Activated naive CD8-positive, alpha-beta T cell treated with anti-CD3 and anti-CD28 coated beads, Interleukin-2, amount 50 U/mL, for 24 hours (primary cell): ENCODE measurements at regions not wholly inside any gene's neighbourhood (a gene's known extent, or its start where the extent isn't known, plus 50 kb on each side); places are given as distances from the start of the nearest gene placed in this dataset.
"Not testable (repeated sequence)": the region's sequence is repeated elsewhere in the genome, so short reads cannot be mapped to it uniquely, and the experiment has no call there.

ENCODE experiments used
- ATAC-seq: fragments of 150-1000 bp; cut with Tn5 transposase; one replicate; pipeline ENCODE4 v1.10.0; 2021
- DNase-seq: peaks from one replicate; pipeline ENCODE4 v3.0.0; 2021
- H3K27ac Mint-ChIP-seq: one replicate; pipeline ENCODE4 v1.8.0; 2021; ENCODE audit warnings: mild to moderate bottlenecking, mixed read lengths
- H3K27me3 Mint-ChIP-seq: one replicate; pipeline ENCODE4 v1.8.0; 2021; ENCODE audit warnings: mixed read lengths
- H3K36me3 Mint-ChIP-seq: one replicate; pipeline ENCODE4 v1.8.0; 2021; ENCODE audit warnings: low read depth, mixed read lengths
- H3K4me1 Mint-ChIP-seq: one replicate; pipeline ENCODE4 v1.8.0; 2021; ENCODE audit warnings: mixed read lengths
- H3K4me3 Mint-ChIP-seq: one replicate; pipeline ENCODE4 v1.8.0; 2021; ENCODE audit warnings: mild to moderate bottlenecking, moderate library complexity, mixed read lengths
- H3K9me3 Mint-ChIP-seq: one replicate; pipeline ENCODE4 v1.8.0; 2021; ENCODE audit warnings: mixed read lengths

GRCh38 chr13:56561327-56561726 is 579.4 kb upstream of the PRR20A start:
- H3K9me3 Mint-ChIP-seq: peaks cover 25% of the 10 kb centered on the region
- no peaks in the 10 kb centered on the region for H3K36me3 Mint-ChIP-seq
- no peaks in the 10 kb centered on the region for H3K27me3 Mint-ChIP-seq
- H3K27ac Mint-ChIP-seq: no peak overlapping the region
- no peak overlapping the region for H3K4me3 Mint-ChIP-seq
- no peak for ATAC-seq
- no peak for DNase-seq
- H3K4me1 Mint-ChIP-seq: no peaks in the 10 kb centered on the region

- no peak for DNase-seq
- H3K4me3 Mint-ChIP-seq: no peak overlapping the region
- no peaks in the 10 kb centered on the region for H3K36me3 Mint-ChIP-seq
- no peaks in the 10 kb centered on the region for H3K27me3 Mint-ChIP-seq
- no peak overlapping the region for H3K27ac Mint-ChIP-seq
- no peak for ATAC-seq
- H3K9me3 Mint-ChIP-seq: peaks cover 16% of the 10 kb centered on the region
- H3K4me1 Mint-ChIP-seq: no peaks in the 10 kb centered on the region
Measured at GRCh38 chr13:56563663-56564062, 577.1 kb upstream of the PRR20A start.

- H3K4me3 Mint-ChIP-seq: no peak overlapping the region
- H3K4me1 Mint-ChIP-seq: no peaks in the 10 kb centered on the region
- ATAC-seq (no peak), DNase-seq (no peak)
- peaks cover 22% of the 10 kb centered on the region for H3K9me3 Mint-ChIP-seq
- no peak overlapping the region for H3K27ac Mint-ChIP-seq
- H3K27me3 Mint-ChIP-seq: no peaks in the 10 kb centered on the region
- H3K36me3 Mint-ChIP-seq: no peaks in the 10 kb centered on the region
Measured at GRCh38 chr13:56586976-56587375, 553.7 kb upstream of the PRR20A start.

- no peak for ATAC-seq
- no peak for DNase-seq
- no peaks in the 10 kb centered on the region for H3K4me1 Mint-ChIP-seq
- H3K4me3 Mint-ChIP-seq: no peak overlapping the region
- peaks cover 15% of the 10 kb centered on the region for H3K9me3 Mint-ChIP-seq
- no peak overlapping the region for H3K27ac Mint-ChIP-seq
- no peaks in the 10 kb centered on the region for H3K36me3 Mint-ChIP-seq
- no peaks in the 10 kb centered on the region for H3K27me3 Mint-ChIP-seq
Measured at GRCh38 chr13:56615572-56615971, 525.1 kb upstream of the PRR20A start.

- Mint-ChIP-seq H3K9me3 (peaks cover 37% of the 10 kb centered on the region), H3K27me3 (no peaks in the 10 kb centered on the region), H3K36me3 (no peaks in the 10 kb centered on the region), H3K4me3 (no peak overlapping the region), H3K4me1 (no peaks in the 10 kb centered on the region), H3K27ac (no peak overlapping the region)
- ATAC-seq: no peak
- DNase-seq: no peak
Measured at GRCh38 chr13:56622840-56623239, 517.9 kb upstream of the PRR20A start.

GRCh38 chr13:56628886-56629285 is 511.8 kb upstream of the PRR20A start:
- not testable (repeated sequence) for H3K27ac Mint-ChIP-seq, H3K4me3 Mint-ChIP-seq, ATAC-seq, H3K27me3 Mint-ChIP-seq, H3K36me3 Mint-ChIP-seq, DNase-seq, H3K4me1 Mint-ChIP-seq
- peaks cover 49% of the 10 kb centered on the region for H3K9me3 Mint-ChIP-seq

GRCh38 chr13:56631060-56631459 is 509.7 kb upstream of the PRR20A start:
- H3K4me3 Mint-ChIP-seq, H3K27ac Mint-ChIP-seq, H3K4me1 Mint-ChIP-seq, DNase-seq, H3K27me3 Mint-ChIP-seq, ATAC-seq, H3K36me3 Mint-ChIP-seq: not testable (repeated sequence)
- peaks cover 39% of the 10 kb centered on the region for H3K9me3 Mint-ChIP-seq

GRCh38 chr13:56653043-56653442 is 487.7 kb upstream of the PRR20A start:
- Mint-ChIP-seq H3K4me3 (no peak overlapping the region), H3K27me3 (no peaks in the 10 kb centered on the region), H3K36me3 (no peaks in the 10 kb centered on the region), H3K4me1 (no peaks in the 10 kb centered on the region), H3K27ac (no peak overlapping the region), H3K9me3 (peaks cover 20% of the 10 kb centered on the region)
- DNase-seq (no peak), ATAC-seq (no peak)

- DNase-seq (no peak), ATAC-seq (no peak)
- Mint-ChIP-seq H3K4me1 (no peaks in the 10 kb centered on the region), H3K27ac (no peak overlapping the region), H3K4me3 (no peak overlapping the region), H3K27me3 (no peaks in the 10 kb centered on the region), H3K9me3 (peaks cover 13% of the 10 kb centered on the region), H3K36me3 (no peaks in the 10 kb centered on the region)
Measured at GRCh38 chr13:56659041-56659471, 481.7 kb upstream of the PRR20A start.

- no peak for DNase-seq
- Mint-ChIP-seq H3K27me3 (no peaks in the 10 kb centered on the region), H3K36me3 (no peaks in the 10 kb centered on the region), H3K9me3 (peaks cover 12% of the 10 kb centered on the region), H3K4me1 (no peaks in the 10 kb centered on the region), H3K27ac (no peak overlapping the region), H3K4me3 (no peak overlapping the region)
- no peak for ATAC-seq
Measured at GRCh38 chr13:56670563-56670962, 470.2 kb upstream of the PRR20A start.

- no peaks in the 10 kb centered on the region for H3K36me3 Mint-ChIP-seq
- H3K4me1 Mint-ChIP-seq: no peaks in the 10 kb centered on the region
- no peak overlapping the region for H3K27ac Mint-ChIP-seq
- no peak for ATAC-seq
- no peak for DNase-seq
- H3K9me3 Mint-ChIP-seq: peaks cover 24% of the 10 kb centered on the region
- no peak overlapping the region for H3K4me3 Mint-ChIP-seq
- H3K27me3 Mint-ChIP-seq: no peaks in the 10 kb centered on the region
Measured at GRCh38 chr13:56681404-56681803, 459.3 kb upstream of the PRR20A start.

- H3K9me3 Mint-ChIP-seq: peaks cover 9% of the 10 kb centered on the region
- no peaks in the 10 kb centered on the region for H3K27me3 Mint-ChIP-seq
- no peak overlapping the region for H3K27ac Mint-ChIP-seq
- H3K36me3 Mint-ChIP-seq: no peaks in the 10 kb centered on the region
- no peaks in the 10 kb centered on the region for H3K4me1 Mint-ChIP-seq
- ATAC-seq: no peak
- H3K4me3 Mint-ChIP-seq: no peak overlapping the region
- DNase-seq: no peak
Measured at GRCh38 chr13:56687131-56687530, 453.6 kb upstream of the PRR20A start.

GRCh38 chr13:56697011-56697410 is 443.7 kb upstream of the PRR20A start:
- Mint-ChIP-seq H3K4me3 (no peak overlapping the region), H3K9me3 (peaks cover 32% of the 10 kb centered on the region)

GRCh38 chr13:56700324-56700723 is 440.4 kb upstream of the PRR20A start:
- DNase-seq (no peak), ATAC-seq (no peak)
- Mint-ChIP-seq H3K4me3 (no peak overlapping the region), H3K27me3 (no peaks in the 10 kb centered on the region), H3K36me3 (no peaks in the 10 kb centered on the region), H3K27ac (no peak overlapping the region), H3K9me3 (peaks cover 27% of the 10 kb centered on the region), H3K4me1 (no peaks in the 10 kb centered on the region)

More at GRCh38 chr13:56697011-56697410, 443.7 kb upstream of the PRR20A start:
- no peak overlapping the region for H3K27ac Mint-ChIP-seq
- H3K4me1 Mint-ChIP-seq: no peaks in the 10 kb centered on the region
- H3K36me3 Mint-ChIP-seq: no peaks in the 10 kb centered on the region
- H3K27me3 Mint-ChIP-seq: no peaks in the 10 kb centered on the region
- no peak for ATAC-seq
- no peak for DNase-seq

GRCh38 chr13:56706485-56706884 is 434.2 kb upstream of the PRR20A start:
- no peaks in the 10 kb centered on the region for H3K4me1 Mint-ChIP-seq
- DNase-seq: no peak
- no peak overlapping the region for H3K4me3 Mint-ChIP-seq
- no peak for ATAC-seq
- H3K27ac Mint-ChIP-seq: no peak overlapping the region
- no peaks in the 10 kb centered on the region for H3K27me3 Mint-ChIP-seq
- H3K9me3 Mint-ChIP-seq: peaks cover 17% of the 10 kb centered on the region
- H3K36me3 Mint-ChIP-seq: no peaks in the 10 kb centered on the region

- Mint-ChIP-seq H3K4me3 (no peak overlapping the region), H3K27ac (no peak overlapping the region), H3K9me3 (peaks cover 4% of the 10 kb centered on the region), H3K4me1 (no peaks in the 10 kb centered on the region), H3K27me3 (no peaks in the 10 kb centered on the region), H3K36me3 (no peaks in the 10 kb centered on the region)
- DNase-seq (no peak), ATAC-seq (no peak)
Measured at GRCh38 chr13:56713656-56714055, 427.1 kb upstream of the PRR20A start.
